GM12878 (cell line): ENCODE measurements at regions not wholly inside any gene's neighbourhood (a gene's known extent, or its start where the extent isn't known, plus 50 kb on each side); places are given as distances from the start of the nearest gene placed in this dataset.

ENCODE experiments used
- ATAC-seq: fragments of 200-7000 bp; cut with Tn5 transposase; 3 replicates; pipeline ENCODE4 v1.9.1; 2020; ENCODE audit warnings: mild to moderate bottlenecking, moderate library complexity
- BruUV-seq: library from RNA; stranded (reverse); fragments of 400-500 nt; replicated peaks from 2 replicates; lab custom pipeline; 2021; lab: Mats Ljungman, UMichigan
- CTCF ChIA-PET: fragments of 300-600 bp; sonication (Branson Sonifier 250); formaldehyde crosslinking; extraction: SDS; loops from one replicate; lab custom pipeline; 2021; ENCODE audit warnings: inconsistent platforms; lab: Yijun Ruan, JAX
- POLR2A ChIA-PET: fragments of 350-600 bp; formaldehyde crosslinking; extraction: SDS; loops from one replicate; lab custom pipeline; 2021; ENCODE audit warnings: inconsistent platforms; lab: Charles Lee
- RAD21 ChIA-PET: fragments of 300-600 bp; sonication (Branson Sonifier 250); formaldehyde crosslinking; loops from one replicate; lab custom pipeline; 2023; ENCODE audit warnings: antibody characterized with exemption; ENCODE audit not compliant: unreplicated experiment; lab: Charles Lee
- SMC1A ChIA-PET: fragments of 300-600 bp; sonication (Branson Sonifier 250); formaldehyde crosslinking; loops from one replicate; lab custom pipeline; 2023; ENCODE audit not compliant: unreplicated experiment, uncharacterized antibody; lab: Charles Lee
- DNase-seq: peaks from one replicate; pipeline ENCODE4 v3.0.0-alpha.2; 2011; ENCODE audit warnings: low read depth, low spot score
- FAIRE-seq: peaks from 3 replicates; lab custom pipeline; 2011; peaks lifted over from hg19 to GRCh38; lab: Jason Lieb, UNC
- H2AFZ ChIP-seq: 2 replicates; pipeline ENCODE4 v1.6.0; 2011; ENCODE audit warnings: low read depth, low read length, control low read depth; ENCODE audit not compliant: control insufficient read depth
- H3K27ac ChIP-seq: 2 replicates; pipeline ENCODE4 v1.5.1; 2011; ENCODE audit warnings: control low read depth; ENCODE audit not compliant: control insufficient read depth, insufficient read depth
- H3K27me3 ChIP-seq, 2 experiments: replicated peaks in 1 of 2; 2 replicates each; pipeline versions ENCODE4 v1.6.0 to v1.6.1; 2011; ENCODE audit warnings: low read length in 1 of 2; ENCODE audit not compliant: control insufficient read depth in 2 of 2, insufficient read depth in 2 of 2
- H3K36me3 ChIP-seq, 2 experiments: 2 replicates each; pipeline ENCODE4 v1.5.1; 2011; ENCODE audit warnings: low read length in 1 of 2; ENCODE audit not compliant: control insufficient read depth in 2 of 2, insufficient read depth in 2 of 2
- H3K4me1 ChIP-seq: 2 replicates; pipeline ENCODE4 v1.6.1; 2011; ENCODE audit warnings: mild to moderate bottlenecking, low read length, moderate library complexity, mixed read lengths; ENCODE audit not compliant: control insufficient read depth, insufficient read depth
- H3K4me2 ChIP-seq: 2 replicates; pipeline ENCODE4 v1.6.0; 2011; ENCODE audit warnings: control low read depth; ENCODE audit not compliant: control insufficient read depth, insufficient read depth
- H3K4me3 ChIP-seq: fragments of 200-600 bp; sonication (generic); 2 replicates; pipeline ENCODE4 v1.5.1; 2016
- H3K79me2 ChIP-seq: 2 replicates; pipeline ENCODE4 v1.6.0; 2011; ENCODE audit warnings: low read length; ENCODE audit not compliant: control insufficient read depth, insufficient read depth
- H3K9ac ChIP-seq: 2 replicates; pipeline ENCODE4 v1.8.0; 2011; ENCODE audit warnings: low read length, control low read depth, mixed read lengths; ENCODE audit not compliant: control insufficient read depth, insufficient read depth
- H3K9me3 ChIP-seq: replicated peaks from 3 replicates; pipeline ENCODE4 v1.5.1; 2011; ENCODE audit warnings: mild to moderate bottlenecking, low read length; ENCODE audit not compliant: control insufficient read depth, insufficient read depth
- H4K20me1 ChIP-seq: 2 replicates; pipeline ENCODE4 v1.6.0; 2011; ENCODE audit not compliant: control insufficient read depth, insufficient read depth
- EGR1 ChIP-seq, 2 experiments: IDR thresholded peaks; 1 replicate in 1 of 2; 2 replicates in 1 of 2; pipeline ENCODE4 v1.6.1; 2011 to 2012; ENCODE audit warnings: low read depth in 2 of 2, low read length in 2 of 2, borderline replicate concordance in 1 of 2, mild to moderate bottlenecking in 1 of 2, moderate library complexity in 1 of 2
- EP300 ChIP-seq, 2 experiments: fragments of 150-350 bp in 1 of 2; IDR thresholded peaks; 2 replicates each; pipeline ENCODE4 v1.6.1; 2011 to 2012; ENCODE audit warnings: low read depth in 2 of 2, low read length in 2 of 2, borderline replicate concordance in 1 of 2, improper control_type of control experiment in 1 of 2, inconsistent platforms in 1 of 2; ENCODE audit not compliant: control insufficient read depth in 1 of 2
- NRF1 ChIP-seq: conservative IDR thresholded peaks from 2 replicates; pipeline ENCODE4 v1.6.1; 2011; ENCODE audit warnings: mild to moderate bottlenecking, low read depth, low read length, improper control_type of control experiment
- PAX8 ChIP-seq: fragments of 450-650 bp; IDR thresholded peaks from 2 replicates; pipeline ENCODE4 v1.6.1; 2017; ENCODE audit warnings: mild to moderate bottlenecking, moderate library complexity
- STAT1 ChIP-seq: fragments of 450-650 bp; conservative IDR thresholded peaks from 2 replicates; pipeline ENCODE4 v1.6.1; 2014; ENCODE audit warnings: antibody characterized with exemption, mild to moderate bottlenecking
- ZNF24 ChIP-seq: fragments of 450-650 bp; IDR thresholded peaks from 2 replicates; pipeline ENCODE4 v1.6.1; 2017; ENCODE audit warnings: antibody characterized with exemption, mild to moderate bottlenecking
- WGBS: methylation state at CpG from one replicate; pipeline ENCODE4 v1.1.6; 2016; ENCODE audit warnings: low lambda C conversion rate; ENCODE audit not compliant: insufficient replicate concordance, insufficient coverage; ENCODE audit errors: missing lambda C conversion rate; 5-methylcytosine and 5-hydroxymethylcytosine counted together
- in situ Hi-C: fragments of 300-500 bp; cut with MboI; formaldehyde crosslinking; loops from 9 replicates; pipeline ENCODE4 v1.14.3; 2018; ENCODE audit warnings: mixed read lengths
- intact Hi-C: fragments of 100-400 bp; cut with micrococcal nuclease; formaldehyde crosslinking; loops from one replicate; pipeline ENCODE4 v1.14.2; 2022; ENCODE audit not compliant: unreplicated experiment
- TF ChIP-seq, protein P1 (sequence below): IDR thresholded peaks from 2 replicates; pipeline ENCODE4 v1.6.1; 2012; ENCODE audit warnings: low read depth, low read length, improper control_type of control experiment
- TF ChIP-seq, protein P2 (sequence below): fragments of 450-650 bp; formaldehyde crosslinking; IDR thresholded peaks from 2 replicates; pipeline ENCODE4 v1.4.0; 2020; ENCODE audit warnings: mild to moderate bottlenecking, moderate library complexity

DNA sequence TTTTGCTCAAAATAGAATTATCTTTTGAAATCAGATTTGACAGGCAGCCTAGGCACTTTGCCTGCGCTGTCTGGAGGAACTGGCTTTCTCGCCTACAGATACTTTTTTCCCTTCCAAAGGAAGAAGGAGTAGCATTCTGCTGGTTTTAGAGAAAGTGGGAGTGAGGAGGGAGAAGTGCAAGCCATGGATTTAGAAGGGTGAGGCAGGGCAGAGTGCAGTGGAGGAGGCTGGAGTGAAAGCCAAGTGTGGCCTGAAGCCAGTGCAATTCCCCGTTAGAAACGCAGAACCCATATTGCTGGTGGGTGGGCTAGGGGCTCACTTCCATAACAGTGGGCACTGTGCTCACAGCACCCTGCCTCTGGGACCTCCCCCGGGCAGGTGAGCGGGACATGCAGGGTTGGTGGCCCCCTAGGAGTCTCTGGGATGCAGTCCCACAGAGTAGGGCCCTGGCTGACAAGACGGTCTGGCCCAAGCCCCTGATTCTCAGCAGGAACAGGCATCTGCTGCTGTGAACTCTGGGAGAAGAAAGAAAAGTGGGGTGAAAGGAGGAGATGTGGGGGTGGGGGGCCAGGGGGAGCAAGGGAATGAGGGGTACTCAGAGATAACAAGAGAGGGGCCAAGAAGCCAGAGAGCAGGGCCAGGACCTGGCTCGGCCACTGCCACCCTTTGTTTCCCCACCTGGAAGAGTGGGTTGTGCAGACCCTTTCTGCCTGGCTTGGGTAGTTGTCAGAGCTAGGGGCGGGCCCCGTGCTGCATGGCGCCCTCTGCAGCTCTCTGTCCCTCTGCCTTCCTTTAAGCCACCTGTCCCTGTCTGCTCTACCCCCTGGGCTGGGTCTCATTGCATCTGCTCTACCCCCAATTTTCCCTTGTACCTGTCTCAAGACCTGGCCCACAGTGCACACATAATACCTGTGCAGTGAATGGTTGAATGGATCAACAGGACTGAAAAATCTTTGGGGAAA is 273.5 kb upstream of the HS6ST1 start:
- 31% methylated on average over 11 of the region's 11 CpGs for WGBS
- DNase-seq: no peak
- no TSS peak for BruUV-seq

More for the DNA sequence above, 273.5 kb upstream of the HS6ST1 start:
- no peak overlapping the region for H3K4me3 ChIP-seq
- ATAC-seq (no peak), FAIRE-seq (no peak)
- H3K4me1 ChIP-seq: no peaks in the 10 kb centered on the region
- ChIA-PET RAD21 (no interaction called here), POLR2A (no interaction called here), CTCF (no interaction called here), SMC1A (no interaction called here)
- H3K27ac ChIP-seq: no peak overlapping the region
- H3K9me3 ChIP-seq: no peaks in the 10 kb centered on the region
- in situ Hi-C loops (no loop called here), intact Hi-C loops (no loop called here)
- no peaks in the 10 kb centered on the region for H3K79me2 ChIP-seq
- H2AFZ ChIP-seq: no peak overlapping the region
- H3K27me3 ChIP-seq: peaks cover 0 to 5% of the 10 kb centered on the region in 2 experiments; a peak in 1 of 4 replicates
- no peak overlapping the region for H3K4me2 ChIP-seq
- TF ChIP-seq, protein P1, sequence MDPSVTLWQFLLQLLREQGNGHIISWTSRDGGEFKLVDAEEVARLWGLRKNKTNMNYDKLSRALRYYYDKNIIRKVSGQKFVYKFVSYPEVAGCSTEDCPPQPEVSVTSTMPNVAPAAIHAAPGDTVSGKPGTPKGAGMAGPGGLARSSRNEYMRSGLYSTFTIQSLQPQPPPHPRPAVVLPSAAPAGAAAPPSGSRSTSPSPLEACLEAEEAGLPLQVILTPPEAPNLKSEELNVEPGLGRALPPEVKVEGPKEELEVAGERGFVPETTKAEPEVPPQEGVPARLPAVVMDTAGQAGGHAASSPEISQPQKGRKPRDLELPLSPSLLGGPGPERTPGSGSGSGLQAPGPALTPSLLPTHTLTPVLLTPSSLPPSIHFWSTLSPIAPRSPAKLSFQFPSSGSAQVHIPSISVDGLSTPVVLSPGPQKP: no peak
- TF ChIP-seq STAT1: no peak
- TF ChIP-seq NRF1: no peak
- TF ChIP-seq ZNF24: no peak
- no peak for TF ChIP-seq EP300 (IDR thresholded peaks at IDR 0.05; ENCODE audit: borderline replicate concordance in 1 of 2, control insufficient read depth in 1 of 2, low read depth in 2 of 2, low read length in 2 of 2)
- TF ChIP-seq PAX8: no peak
- TF ChIP-seq EGR1 (IDR thresholded peaks at IDR 0.05; ENCODE audit: borderline replicate concordance in 1 of 2, low read depth in 2 of 2, low read length in 2 of 2): no peak
- TF ChIP-seq, protein P2, sequence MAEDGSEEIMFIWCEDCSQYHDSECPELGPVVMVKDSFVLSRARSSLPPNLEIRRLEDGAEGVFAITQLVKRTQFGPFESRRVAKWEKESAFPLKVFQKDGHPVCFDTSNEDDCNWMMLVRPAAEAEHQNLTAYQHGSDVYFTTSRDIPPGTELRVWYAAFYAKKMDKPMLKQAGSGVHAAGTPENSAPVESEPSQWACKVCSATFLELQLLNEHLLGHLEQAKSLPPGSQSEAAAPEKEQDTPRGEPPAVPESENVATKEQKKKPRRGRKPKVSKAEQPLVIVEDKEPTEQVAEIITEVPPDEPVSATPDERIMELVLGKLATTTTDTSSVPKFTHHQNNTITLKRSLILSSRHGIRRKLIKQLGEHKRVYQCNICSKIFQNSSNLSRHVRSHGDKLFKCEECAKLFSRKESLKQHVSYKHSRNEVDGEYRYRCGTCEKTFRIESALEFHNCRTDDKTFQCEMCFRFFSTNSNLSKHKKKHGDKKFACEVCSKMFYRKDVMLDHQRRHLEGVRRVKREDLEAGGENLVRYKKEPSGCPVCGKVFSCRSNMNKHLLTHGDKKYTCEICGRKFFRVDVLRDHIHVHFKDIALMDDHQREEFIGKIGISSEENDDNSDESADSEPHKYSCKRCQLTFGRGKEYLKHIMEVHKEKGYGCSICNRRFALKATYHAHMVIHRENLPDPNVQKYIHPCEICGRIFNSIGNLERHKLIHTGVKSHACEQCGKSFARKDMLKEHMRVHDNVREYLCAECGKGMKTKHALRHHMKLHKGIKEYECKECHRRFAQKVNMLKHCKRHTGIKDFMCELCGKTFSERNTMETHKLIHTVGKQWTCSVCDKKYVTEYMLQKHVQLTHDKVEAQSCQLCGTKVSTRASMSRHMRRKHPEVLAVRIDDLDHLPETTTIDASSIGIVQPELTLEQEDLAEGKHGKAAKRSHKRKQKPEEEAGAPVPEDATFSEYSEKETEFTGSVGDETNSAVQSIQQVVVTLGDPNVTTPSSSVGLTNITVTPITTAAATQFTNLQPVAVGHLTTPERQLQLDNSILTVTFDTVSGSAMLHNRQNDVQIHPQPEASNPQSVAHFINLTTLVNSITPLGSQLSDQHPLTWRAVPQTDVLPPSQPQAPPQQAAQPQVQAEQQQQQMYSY (CRISPR knock-in tag): no peak
- no peak overlapping the region for H3K9ac ChIP-seq
- no peaks in the 10 kb centered on the region for H4K20me1 ChIP-seq
- H3K36me3 ChIP-seq: no peaks in the 10 kb centered on the region
